ENCODE measurements at regions not wholly inside any gene's neighbourhood (a gene's known extent, or its start where the extent isn't known, plus 50 kb on each side); places are given as distances from the start of the nearest gene placed in this dataset.

DNA sequence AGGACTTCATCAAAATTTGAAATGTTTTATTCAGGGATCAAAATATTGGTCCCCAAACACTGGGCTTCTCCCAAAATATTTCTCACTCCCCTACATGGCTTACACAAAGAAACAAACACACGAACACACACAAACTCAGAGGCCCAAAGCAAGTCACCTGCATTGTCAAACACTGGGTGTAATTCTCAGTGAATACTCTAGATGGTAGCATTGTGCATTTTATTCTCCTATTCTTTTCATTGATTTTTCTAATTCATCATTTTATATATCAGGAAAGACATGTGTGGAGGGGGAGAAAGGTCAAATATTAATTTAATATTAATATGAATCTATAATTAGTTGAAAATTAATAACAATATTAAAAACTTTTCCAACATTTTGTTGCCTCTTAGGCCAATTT lies 72.3 kb upstream of the TNMD start:
- no peaks in the 10 kb centered on the region for H3K4me1 ChIP-seq (ENCODE audit: control insufficient read depth, insufficient read depth, low read length)
- H3K27me3 ChIP-seq (ENCODE audit: control insufficient read depth, insufficient read depth, low read length) = no peaks in the 10 kb centered on the region
- no peak for DNase-seq
- H3K36me3 ChIP-seq (ENCODE audit: control insufficient read depth, insufficient read depth, low read length) = no peaks in the 10 kb centered on the region
- H3K9me3 ChIP-seq (ENCODE audit: control insufficient read depth, low read depth, low read length) = no peaks in the 10 kb centered on the region
- H3K27ac ChIP-seq (ENCODE audit: low read length) = no peak overlapping the region
- H3K4me3 ChIP-seq (ENCODE audit: low read length) = no peak overlapping the region
- WGBS (ENCODE audit: insufficient coverage, low lambda C conversion rate) = no CpG with 5 or more reads among the region's 1 CpG

DNA sequence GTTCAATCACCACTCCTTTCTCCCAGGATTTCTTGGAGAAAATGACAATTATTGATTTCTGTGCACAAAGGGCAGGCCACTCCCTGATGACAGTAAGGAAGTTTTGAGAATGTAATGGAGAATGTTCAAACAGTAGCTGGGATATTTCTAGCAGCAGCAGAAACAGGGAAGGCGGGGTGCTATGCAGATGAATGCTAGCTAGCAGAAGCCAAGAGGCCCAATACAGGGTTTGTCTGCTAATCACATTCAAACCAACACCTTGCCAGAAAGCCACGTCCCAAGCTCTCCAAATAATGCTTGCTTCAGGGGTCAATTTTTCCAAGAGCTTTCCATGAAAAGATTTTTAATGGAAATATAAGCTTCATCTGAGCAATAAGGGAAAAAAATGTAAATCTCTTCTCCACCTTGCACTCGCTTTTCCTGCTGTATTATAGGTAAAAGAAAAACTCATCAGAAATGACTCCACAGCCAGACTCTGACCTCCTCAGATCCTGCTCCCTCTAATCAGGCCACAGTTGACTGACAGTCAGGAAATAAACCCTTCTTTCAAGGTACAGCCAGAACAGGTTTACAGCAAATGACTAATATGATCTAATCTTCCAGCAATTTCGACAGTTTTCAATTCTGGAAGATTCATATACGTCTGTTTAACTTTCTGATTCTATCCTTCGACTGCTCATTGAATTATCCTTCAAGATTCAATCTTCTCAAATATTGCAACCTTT lies 84.7 kb upstream of the PCDH19 start:
- Histone ChIP-seq H3K9me3 (ENCODE audit: control insufficient read depth, low read depth, low read length) (no peaks in the 10 kb centered on the region), H3K4me1 (ENCODE audit: control insufficient read depth, insufficient read depth, low read length) (peaks cover 14% of the 10 kb centered on the region), H3K36me3 (ENCODE audit: control insufficient read depth, insufficient read depth, low read length) (no peaks in the 10 kb centered on the region), H3K27ac (ENCODE audit: low read length) (peak overlapping the region; percentile 84), H3K4me3 (ENCODE audit: low read length) (no peak overlapping the region), H3K27me3 (ENCODE audit: control insufficient read depth, insufficient read depth, low read length) (no peaks in the 10 kb centered on the region)
- peak; percentile 50 to 80 for DNase-seq
- WGBS (ENCODE audit: insufficient coverage, low lambda C conversion rate) = 20% methylated on average over 2 of the region's 6 CpGs

DNA sequence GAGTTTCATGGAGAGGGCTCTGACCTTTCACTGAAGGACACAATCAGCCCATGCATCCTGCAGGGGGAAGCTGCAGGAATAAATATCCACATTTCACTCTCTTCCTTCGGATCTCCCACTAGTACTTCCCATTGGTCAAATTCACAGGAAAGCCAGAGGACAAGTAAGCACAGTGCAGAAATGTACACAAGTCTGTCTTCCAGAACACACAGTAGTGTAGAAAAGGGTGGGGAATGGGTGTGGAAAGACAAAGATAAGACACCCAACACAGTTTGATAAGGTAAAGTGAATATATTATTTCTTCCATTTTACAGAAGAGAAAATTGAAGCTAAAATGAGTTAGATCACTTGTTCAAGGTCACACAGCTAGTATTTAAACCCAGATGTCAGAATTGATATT lies 81.1 kb upstream of the PCDH19 start:
- H3K4me1 ChIP-seq (ENCODE audit: control insufficient read depth, insufficient read depth, low read length) = peaks cover 14% of the 10 kb centered on the region
- H3K27ac ChIP-seq (ENCODE audit: low read length) = no peak overlapping the region
- DNase-seq = no peak
- no peaks in the 10 kb centered on the region for H3K27me3 ChIP-seq (ENCODE audit: control insufficient read depth, insufficient read depth, low read length)
- H3K36me3 ChIP-seq (ENCODE audit: control insufficient read depth, insufficient read depth, low read length) = no peaks in the 10 kb centered on the region
- H3K9me3 ChIP-seq (ENCODE audit: control insufficient read depth, low read depth, low read length) = no peaks in the 10 kb centered on the region
- WGBS (ENCODE audit: insufficient coverage, low lambda C conversion rate) = no CpG with 5 or more reads among the region's 1 CpG
- H3K4me3 ChIP-seq (ENCODE audit: low read length) = no peak overlapping the region

DNA sequence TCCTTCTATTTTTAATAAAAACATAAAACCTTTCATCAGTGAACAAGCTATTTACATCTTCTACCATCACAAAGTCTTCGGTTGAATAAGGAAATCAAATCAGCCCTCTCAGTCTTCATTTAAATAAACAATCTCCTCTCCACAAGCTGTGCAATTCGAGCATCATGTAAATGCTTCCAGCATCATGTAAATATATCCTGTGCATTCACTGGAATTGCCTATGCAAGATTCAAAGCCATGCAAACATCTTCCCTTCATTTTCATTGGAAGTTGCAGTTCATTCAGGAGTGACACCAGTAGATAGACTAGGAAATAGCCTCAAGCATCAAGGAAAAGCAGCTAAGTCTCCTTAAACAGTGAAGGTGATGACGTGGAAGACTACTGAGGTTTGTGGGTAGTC lies 77.7 kb upstream of the PCDH19 start:
- no peak overlapping the region for H3K4me3 ChIP-seq (ENCODE audit: low read length)
- no peaks in the 10 kb centered on the region for H3K9me3 ChIP-seq (ENCODE audit: control insufficient read depth, low read depth, low read length)
- WGBS (ENCODE audit: insufficient coverage, low lambda C conversion rate) = no CpG with 5 or more reads among the region's 3 CpGs
- no peaks in the 10 kb centered on the region for H3K36me3 ChIP-seq (ENCODE audit: control insufficient read depth, insufficient read depth, low read length)
- no peak for DNase-seq
- H3K4me1 ChIP-seq (ENCODE audit: control insufficient read depth, insufficient read depth, low read length) = no peaks in the 10 kb centered on the region
- H3K27ac ChIP-seq (ENCODE audit: low read length) = no peak overlapping the region
- H3K27me3 ChIP-seq (ENCODE audit: control insufficient read depth, insufficient read depth, low read length) = no peaks in the 10 kb centered on the region

DNA sequence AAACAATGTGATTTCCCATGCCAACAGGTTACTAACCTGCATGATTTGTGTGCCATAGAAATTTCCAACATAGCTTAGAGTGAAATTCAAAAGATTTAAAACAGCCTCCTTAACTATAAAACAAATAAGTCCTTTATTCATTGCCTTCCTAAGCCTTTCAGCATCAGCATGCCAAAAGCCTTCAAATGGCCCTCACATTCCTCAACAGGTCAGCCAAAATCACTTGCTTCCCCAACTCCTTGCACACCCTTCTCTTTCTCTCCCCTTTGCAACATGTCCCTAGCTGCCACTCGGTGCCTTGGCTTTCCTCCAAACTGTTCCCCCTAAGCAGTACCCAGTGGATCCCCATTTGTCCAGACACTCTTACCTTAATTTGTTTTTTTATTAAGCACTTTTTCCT lies 74.9 kb upstream of the PCDH19 start:
- DNase-seq = no peak
- H3K27me3 ChIP-seq (ENCODE audit: control insufficient read depth, insufficient read depth, low read length) = no peaks in the 10 kb centered on the region
- no peak overlapping the region for H3K4me3 ChIP-seq (ENCODE audit: low read length)
- H3K9me3 ChIP-seq (ENCODE audit: control insufficient read depth, low read depth, low read length) = no peaks in the 10 kb centered on the region
- no peaks in the 10 kb centered on the region for H3K36me3 ChIP-seq (ENCODE audit: control insufficient read depth, insufficient read depth, low read length)
- no peak overlapping the region for H3K27ac ChIP-seq (ENCODE audit: low read length)
- H3K4me1 ChIP-seq (ENCODE audit: control insufficient read depth, insufficient read depth, low read length) = no peaks in the 10 kb centered on the region
- no CpG with 5 or more reads among the region's 1 CpG for WGBS (ENCODE audit: insufficient coverage, low lambda C conversion rate)

DNA sequence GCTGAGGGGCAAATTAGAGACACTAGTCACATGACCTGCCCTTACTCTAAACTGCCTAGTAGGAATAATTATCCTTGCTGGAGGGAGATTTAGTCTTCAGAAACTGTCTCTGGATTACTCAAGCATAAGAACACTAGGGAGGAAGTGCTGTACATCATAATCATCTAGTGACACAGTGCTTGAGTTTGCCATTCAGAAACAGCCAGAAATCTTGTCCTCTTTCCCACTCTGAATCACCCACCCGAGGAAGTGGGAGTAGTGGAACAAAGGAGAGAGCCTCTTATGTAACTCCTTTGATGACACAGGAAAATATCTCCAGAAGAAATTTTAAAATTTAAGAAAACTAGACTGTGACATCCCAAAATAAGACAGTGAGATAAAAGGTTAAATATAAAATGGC lies 69.3 kb upstream of the PCDH19 start:
- H3K27ac ChIP-seq (ENCODE audit: low read length) = no peak overlapping the region
- H3K4me3 ChIP-seq (ENCODE audit: low read length) = no peak overlapping the region
- WGBS (ENCODE audit: insufficient coverage, low lambda C conversion rate) = no CpG with 5 or more reads among the region's 1 CpG
- H3K27me3 ChIP-seq (ENCODE audit: control insufficient read depth, insufficient read depth, low read length) = no peaks in the 10 kb centered on the region
- no peak for DNase-seq
- no peaks in the 10 kb centered on the region for H3K36me3 ChIP-seq (ENCODE audit: control insufficient read depth, insufficient read depth, low read length)
- no peaks in the 10 kb centered on the region for H3K9me3 ChIP-seq (ENCODE audit: control insufficient read depth, low read depth, low read length)
- no peaks in the 10 kb centered on the region for H3K4me1 ChIP-seq (ENCODE audit: control insufficient read depth, insufficient read depth, low read length)

DNA sequence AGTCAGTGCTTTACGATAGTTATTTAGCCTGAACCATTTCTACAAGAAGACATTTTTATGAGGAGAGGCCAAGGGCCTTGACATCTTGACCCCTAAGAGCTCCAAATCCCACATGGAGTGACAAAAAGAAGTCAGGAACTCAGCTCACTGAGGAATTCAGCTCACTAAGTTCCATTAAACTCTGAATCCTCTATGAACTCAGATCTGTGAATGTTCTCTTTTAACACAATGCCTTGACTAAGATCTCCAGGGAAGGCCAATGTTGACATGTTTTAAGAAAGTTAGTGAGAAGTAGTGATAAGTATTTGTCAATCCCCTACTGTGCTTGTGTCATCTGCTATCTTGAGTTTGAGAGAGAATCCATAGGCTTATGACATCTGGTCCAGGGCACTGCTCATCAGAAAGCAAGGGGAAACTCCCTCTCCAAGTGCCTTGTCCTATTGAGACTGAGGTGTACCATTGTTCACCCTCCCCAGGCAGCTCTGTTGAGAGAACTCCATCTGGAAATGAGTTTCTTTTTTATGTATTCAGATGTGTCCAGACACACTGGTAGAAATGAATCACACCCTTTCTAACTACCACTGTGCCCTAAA lies 68.7 kb upstream of the PCDH19 start:
- no CpG with 5 or more reads among the region's 1 CpG for WGBS (ENCODE audit: insufficient coverage, low lambda C conversion rate)
- no peaks in the 10 kb centered on the region for H3K27me3 ChIP-seq (ENCODE audit: control insufficient read depth, insufficient read depth, low read length)
- no peaks in the 10 kb centered on the region for H3K4me1 ChIP-seq (ENCODE audit: control insufficient read depth, insufficient read depth, low read length)
- DNase-seq = no peak
- no peaks in the 10 kb centered on the region for H3K9me3 ChIP-seq (ENCODE audit: control insufficient read depth, low read depth, low read length)
- no peak overlapping the region for H3K27ac ChIP-seq (ENCODE audit: low read length)
- H3K36me3 ChIP-seq (ENCODE audit: control insufficient read depth, insufficient read depth, low read length) = no peaks in the 10 kb centered on the region
- H3K4me3 ChIP-seq (ENCODE audit: low read length) = no peak overlapping the region

DNA sequence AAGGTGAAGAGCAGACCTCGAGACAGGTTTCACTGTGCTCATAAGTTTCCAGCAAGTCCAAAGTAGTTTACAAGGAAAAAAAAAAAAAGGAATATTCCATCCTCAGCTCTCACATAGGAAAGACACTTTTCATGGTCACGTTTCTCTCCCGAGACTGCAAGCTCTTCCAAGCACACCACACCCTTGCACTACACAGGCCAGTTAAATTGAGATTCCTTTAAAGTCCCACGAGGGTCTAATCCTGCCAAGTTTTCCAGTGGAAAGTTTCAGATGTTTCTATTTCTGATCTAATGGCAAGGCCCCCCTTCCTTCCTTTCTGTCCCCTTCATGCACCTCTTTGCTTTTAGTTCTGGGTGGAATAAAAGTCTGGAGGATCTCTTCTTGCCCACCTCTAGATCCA lies 67.9 kb upstream of the PCDH19 start:
- no CpG with 5 or more reads among the region's 4 CpGs for WGBS (ENCODE audit: insufficient coverage, low lambda C conversion rate)
- Histone ChIP-seq H3K36me3 (ENCODE audit: control insufficient read depth, insufficient read depth, low read length) (no peaks in the 10 kb centered on the region), H3K27ac (ENCODE audit: low read length) (no peak overlapping the region), H3K9me3 (ENCODE audit: control insufficient read depth, low read depth, low read length) (no peaks in the 10 kb centered on the region), H3K27me3 (ENCODE audit: control insufficient read depth, insufficient read depth, low read length) (no peaks in the 10 kb centered on the region), H3K4me1 (ENCODE audit: control insufficient read depth, insufficient read depth, low read length) (no peaks in the 10 kb centered on the region), H3K4me3 (ENCODE audit: low read length) (no peak overlapping the region)
- DNase-seq = peak in 1 of 2 donors; percentile 1

DNA sequence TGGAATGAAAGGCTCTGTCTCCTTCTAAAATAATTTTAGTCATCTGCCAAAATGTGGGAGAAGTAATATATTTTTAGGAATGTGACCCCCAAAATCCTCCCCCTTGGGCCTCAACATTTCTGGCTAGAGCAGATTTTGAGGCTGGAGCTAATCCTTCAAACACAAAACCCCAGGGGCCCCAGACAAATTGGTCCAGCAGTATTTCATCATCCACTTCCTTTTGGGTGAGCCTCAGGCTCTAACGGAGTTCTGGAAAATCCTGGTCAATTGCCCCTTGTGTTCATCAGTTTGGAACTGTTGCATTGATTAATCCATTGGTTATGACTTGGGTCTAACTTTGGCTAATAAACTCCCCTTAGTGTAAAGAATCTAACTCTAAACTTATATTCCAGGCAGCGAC lies 67.4 kb upstream of the PCDH19 start:
- no peaks in the 10 kb centered on the region for H3K36me3 ChIP-seq (ENCODE audit: control insufficient read depth, insufficient read depth, low read length)
- no peaks in the 10 kb centered on the region for H3K9me3 ChIP-seq (ENCODE audit: control insufficient read depth, low read depth, low read length)
- H3K27ac ChIP-seq (ENCODE audit: low read length) = no peak overlapping the region
- no peaks in the 10 kb centered on the region for H3K27me3 ChIP-seq (ENCODE audit: control insufficient read depth, insufficient read depth, low read length)
- no peak for DNase-seq
- H3K4me3 ChIP-seq (ENCODE audit: low read length) = no peak overlapping the region
- H3K4me1 ChIP-seq (ENCODE audit: control insufficient read depth, insufficient read depth, low read length) = no peaks in the 10 kb centered on the region
- WGBS (ENCODE audit: insufficient coverage, low lambda C conversion rate) = no CpG with 5 or more reads among the region's 2 CpGs
